Endodermal cell (in vitro differentiated cells): ENCODE measurements at regions not wholly inside any gene's neighbourhood (a gene's known extent, or its start where the extent isn't known, plus 50 kb on each side); places are given as distances from the start of the nearest gene placed in this dataset.

Source experiments
- DNase-seq: peaks from one replicate; pipeline ENCODE4 v3.0.0-alpha.2; 2017
- H3K27ac ChIP-seq: 2 replicates; pipeline ENCODE4 v1.5.1; 2013; ENCODE audit warnings: mild to moderate bottlenecking, low read depth, low read length, moderate library complexity
- H3K27me3 ChIP-seq: 2 replicates; pipeline ENCODE4 v1.6.1; 2013; ENCODE audit warnings: mild to moderate bottlenecking, low read length, moderate library complexity; ENCODE audit not compliant: insufficient read depth, control insufficient read depth, poor library complexity, severe bottlenecking
- H3K36me3 ChIP-seq: 2 replicates; pipeline ENCODE4 v1.7.0; 2013; ENCODE audit warnings: mild to moderate bottlenecking, low read length, moderate library complexity; ENCODE audit not compliant: control insufficient read depth, insufficient read depth
- H3K4me1 ChIP-seq: one replicate; pipeline ENCODE4 v1.7.0; 2013; ENCODE audit warnings: low read length; ENCODE audit not compliant: control insufficient read depth, insufficient read depth
- H3K4me3 ChIP-seq: 2 replicates; pipeline ENCODE4 v1.5.1; 2013; ENCODE audit warnings: mild to moderate bottlenecking, low read length, moderate library complexity
- H3K9ac ChIP-seq: 2 replicates; pipeline ENCODE4 v1.6.1; 2013; ENCODE audit warnings: mild to moderate bottlenecking, low read length, moderate library complexity; ENCODE audit not compliant: poor library complexity, severe bottlenecking; ENCODE audit errors: extremely low read depth
- H3K9me3 ChIP-seq: 2 replicates; pipeline ENCODE4 v1.6.1; 2013; ENCODE audit warnings: mild to moderate bottlenecking, low read length, moderate library complexity; ENCODE audit not compliant: control insufficient read depth
- H3K27ac Mint-ChIP-seq: 2 replicates; pipeline ENCODE4 v1.8.0; 2020; ENCODE audit warnings: mixed read lengths
- H3K27me3 Mint-ChIP-seq: 2 replicates; pipeline ENCODE4 v1.8.0; 2021; ENCODE audit warnings: mild to moderate bottlenecking, mixed read lengths; ENCODE audit not compliant: insufficient read depth
- H3K36me3 Mint-ChIP-seq: 2 replicates; pipeline ENCODE4 v1.8.0; 2020; ENCODE audit warnings: low read depth, mixed read lengths
- H3K4me1 Mint-ChIP-seq: 2 replicates; pipeline ENCODE4 v1.8.0; 2020; ENCODE audit warnings: mixed read lengths
- H3K4me3 Mint-ChIP-seq: 2 replicates; pipeline ENCODE4 v1.8.0; 2020; ENCODE audit warnings: mild to moderate bottlenecking, moderate library complexity, mixed read lengths
- H3K9me3 Mint-ChIP-seq: 2 replicates; pipeline ENCODE4 v1.8.0; 2020; ENCODE audit warnings: mild to moderate bottlenecking, mixed read lengths
- CTCF ChIP-seq: fragments of 200-600 bp; sonication (generic); conservative IDR thresholded peaks from 2 replicates; pipeline ENCODE4 v1.5.0; 2021; ENCODE audit warnings: antibody characterized with exemption, mild to moderate bottlenecking
- WGBS, 2 experiments: methylation state at CpG; one replicate each; pipeline versions ENCODE4 v1.1.5 to v1.1.7; 2013; ENCODE audit warnings: missing lambda C conversion rate in 2 of 2, mixed read lengths in 1 of 2; ENCODE audit not compliant: insufficient coverage in 1 of 2, insufficient read length in 1 of 2; 5-methylcytosine and 5-hydroxymethylcytosine counted together

DNA sequence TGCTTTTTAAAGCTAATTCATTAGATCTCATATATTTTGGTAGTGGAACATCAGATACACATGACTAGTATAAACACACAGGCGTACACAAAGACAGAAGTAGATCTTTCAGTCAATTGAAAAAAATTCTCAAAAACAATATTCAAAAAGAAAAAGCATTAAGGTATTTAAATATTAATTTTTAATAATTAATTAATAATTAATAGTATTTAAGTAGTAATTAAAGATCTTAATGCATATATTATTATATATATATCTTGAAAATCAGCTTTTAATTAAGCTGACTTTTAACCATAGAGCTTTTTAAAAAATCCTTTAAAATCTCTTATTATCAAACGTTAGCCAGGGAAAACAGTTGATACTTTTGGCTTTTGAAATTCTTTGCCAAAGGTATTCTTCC is 489.4 kb upstream of the PCDH20 start:
- no peak for DNase-seq
- no peak overlapping the region for H3K4me3 Mint-ChIP-seq
- Histone ChIP-seq H3K9ac (no peak overlapping the region), H3K27me3 (no peaks in the 10 kb centered on the region), H3K4me1 (no peaks in the 10 kb centered on the region), H3K4me3 (no peak overlapping the region), H3K36me3 (no peaks in the 10 kb centered on the region), H3K9me3 (no peaks in the 10 kb centered on the region), H3K27ac (no peak overlapping the region)
- no peaks in the 10 kb centered on the region for H3K36me3 Mint-ChIP-seq
- WGBS, 2 experiments = 95 to 100% methylated on average over 1 of the region's 2 CpGs
- H3K27me3 Mint-ChIP-seq = peaks cover 5% of the 10 kb centered on the region
- TF ChIP-seq CTCF = no peak
- H3K4me1 Mint-ChIP-seq = peaks cover 10% of the 10 kb centered on the region
- no peaks in the 10 kb centered on the region for H3K9me3 Mint-ChIP-seq
- H3K27ac Mint-ChIP-seq = no peak overlapping the region

- Mint-ChIP-seq H3K9me3 (no peaks in the 10 kb centered on the region), H3K27ac (no peak overlapping the region), H3K36me3 (no peaks in the 10 kb centered on the region), H3K4me3 (no peak overlapping the region), H3K4me1 (peaks cover 7% of the 10 kb centered on the region), H3K27me3 (peaks cover 3% of the 10 kb centered on the region)
- Histone ChIP-seq H3K9me3 (no peaks in the 10 kb centered on the region), H3K4me3 (no peak overlapping the region), H3K27ac (no peak overlapping the region), H3K9ac (no peak overlapping the region), H3K4me1 (no peaks in the 10 kb centered on the region), H3K36me3 (no peaks in the 10 kb centered on the region), H3K27me3 (no peaks in the 10 kb centered on the region)
- no peak for DNase-seq
- no peak for TF ChIP-seq CTCF
Observed at GRCh38 chr13:61901946-61902541, 486.4 kb upstream of the PCDH20 start.

DNA sequence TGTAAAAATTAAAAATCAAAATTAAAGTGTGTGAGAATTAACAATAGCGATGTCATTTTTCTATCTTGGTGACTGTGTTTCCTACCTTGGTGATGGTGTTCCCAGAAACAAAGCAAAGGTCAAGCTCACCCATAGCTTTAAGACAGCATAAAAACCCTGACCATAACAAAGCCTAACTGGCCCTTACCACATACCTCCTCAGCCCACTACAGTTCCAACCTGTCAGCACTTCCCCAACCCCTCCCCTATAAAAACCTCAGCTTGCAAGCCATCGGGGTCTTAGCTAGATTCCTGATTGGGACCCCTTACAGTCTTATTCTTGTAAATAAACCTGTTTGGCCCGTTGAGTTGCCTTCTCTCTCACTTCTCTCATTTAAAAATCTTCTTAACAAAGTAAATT is 484.4 kb upstream of the PCDH20 start:
- Histone ChIP-seq H3K9me3 (no peaks in the 10 kb centered on the region), H3K4me1 (no peaks in the 10 kb centered on the region), H3K27ac (no peak overlapping the region), H3K36me3 (no peaks in the 10 kb centered on the region), H3K9ac (no peak overlapping the region), H3K4me3 (no peak overlapping the region), H3K27me3 (no peaks in the 10 kb centered on the region)
- Mint-ChIP-seq H3K36me3 (no peaks in the 10 kb centered on the region), H3K4me1 (peaks cover 7% of the 10 kb centered on the region), H3K4me3 (no peak overlapping the region), H3K9me3 (no peaks in the 10 kb centered on the region), H3K27me3 (no peaks in the 10 kb centered on the region), H3K27ac (no peak overlapping the region)
- peak; percentile 48 for DNase-seq
- WGBS, 2 experiments = 0 to 60% methylated on average over 1 to 3 of the region's 3 CpGs
- no peak for TF ChIP-seq CTCF
